ENCODE measurements at regions not wholly inside any gene's neighbourhood (a gene's known extent, or its start where the extent isn't known, plus 50 kb on each side); places are given as distances from the start of the nearest gene placed in this dataset.

- no peak for TF ChIP-seq ZBTB12 (CRISPR knock-in tag; IDR thresholded peaks at IDR 0.05)
- TF ChIP-seq NEUROD1 (IDR thresholded peaks at IDR 0.05; ENCODE audit: borderline replicate concordance, low read depth, low read length, partially characterized antibody): no peak
- TF ChIP-seq MYNN (IDR thresholded peaks at IDR 0.05): no peak
- TF ChIP-seq MYNN (CRISPR knock-in tag; IDR thresholded peaks at IDR 0.05): no peak
- no peak for TF ChIP-seq THAP7 (CRISPR knock-in tag; IDR thresholded peaks at IDR 0.05)
- TF ChIP-seq RREB1 (CRISPR knock-in tag; IDR thresholded peaks at IDR 0.05): no peak
These were observed 57.3 kb upstream of the E2F7 start (continued) for GRCh38 chr12:77122661-77123060.
